ENCODE measurements at regions not wholly inside any gene's neighbourhood (a gene's known extent, or its start where the extent isn't known, plus 50 kb on each side); places are given as distances from the start of the nearest gene placed in this dataset.
A peak's percentile ranks its signal among the peaks of the same experiment; 100 is the strongest.

GRCh38 chr11:71115770-71116692 lies 136.3 kb downstream of the SHANK2 start:
- no peak overlapping the region for H3K4me3 ChIP-seq
- no peaks in the 10 kb centered on the region for H3K9me3 ChIP-seq (replicated peaks)
- no peak overlapping the region for H3K27ac ChIP-seq
- H3K4me1 ChIP-seq: peaks cover 16% of the 10 kb centered on the region
- no peaks in the 10 kb centered on the region for H3K36me3 ChIP-seq
- DNase-seq: peak; percentile 20 to 49
- peaks cover 5% of the 10 kb centered on the region; the same call in 1 of the 2 replicates for H3K27me3 ChIP-seq

GRCh38 chr11:71114124-71114851 lies 138.1 kb downstream of the SHANK2 start:
- Histone ChIP-seq H3K27ac (no peak overlapping the region), H3K36me3 (no peaks in the 10 kb centered on the region), H3K4me3 (no peak overlapping the region), H3K9me3 (replicated peaks) (no peaks in the 10 kb centered on the region), H3K27me3 (peaks cover 5% of the 10 kb centered on the region; the same call in 1 of the 2 replicates), H3K4me1 (peaks cover 11% of the 10 kb centered on the region)
- DNase-seq: peak; percentile 42 to 59

- Histone ChIP-seq H3K36me3 (no peaks in the 10 kb centered on the region), H3K27ac (no peak overlapping the region), H3K9me3 (replicated peaks) (no peaks in the 10 kb centered on the region), H3K27me3 (peaks cover 5% of the 10 kb centered on the region; the same call in 1 of the 2 replicates), H3K4me1 (peaks cover 11% of the 10 kb centered on the region), H3K4me3 (no peak overlapping the region)
- no peak for DNase-seq
These were observed 139.4 kb downstream of the SHANK2 start for GRCh38 chr11:71112990-71113389.

GRCh38 chr11:71112454-71112853 lies 139.9 kb downstream of the SHANK2 start:
- Histone ChIP-seq H3K36me3 (no peaks in the 10 kb centered on the region), H3K27me3 (peaks cover 5% of the 10 kb centered on the region; the same call in 1 of the 2 replicates), H3K4me3 (no peak overlapping the region), H3K9me3 (replicated peaks) (no peaks in the 10 kb centered on the region), H3K27ac (no peak overlapping the region), H3K4me1 (peaks cover 11% of the 10 kb centered on the region)
- no peak for DNase-seq

- H3K4me3 ChIP-seq: no peak overlapping the region
- H3K4me1 ChIP-seq: peaks cover 8% of the 10 kb centered on the region
- H3K9me3 ChIP-seq (replicated peaks): no peaks in the 10 kb centered on the region
- H3K27me3 ChIP-seq: peaks cover 5% of the 10 kb centered on the region; the same call in 1 of the 2 replicates
- H3K36me3 ChIP-seq: no peaks in the 10 kb centered on the region
- DNase-seq: no peak
- H3K27ac ChIP-seq: no peak overlapping the region
These were observed 142.8 kb downstream of the SHANK2 start for GRCh38 chr11:71109586-71109985.

GRCh38 chr11:71109186-71109585 lies 143.2 kb downstream of the SHANK2 start:
- Histone ChIP-seq H3K9me3 (replicated peaks) (no peaks in the 10 kb centered on the region), H3K36me3 (no peaks in the 10 kb centered on the region), H3K4me3 (no peak overlapping the region), H3K27ac (no peak overlapping the region), H3K4me1 (peaks cover 4% of the 10 kb centered on the region), H3K27me3 (peaks cover 5% of the 10 kb centered on the region; the same call in 1 of the 2 replicates)
- no peak for DNase-seq

- H3K36me3 ChIP-seq: no peaks in the 10 kb centered on the region
- no peak overlapping the region for H3K4me3 ChIP-seq
- H3K27me3 ChIP-seq: peaks cover 5% of the 10 kb centered on the region; the same call in 1 of the 2 replicates
- DNase-seq: no peak
- H3K9me3 ChIP-seq (replicated peaks): no peaks in the 10 kb centered on the region
- no peaks in the 10 kb centered on the region for H3K4me1 ChIP-seq
- no peak overlapping the region for H3K27ac ChIP-seq
These were observed 144.1 kb downstream of the SHANK2 start for GRCh38 chr11:71108013-71108865.

- Histone ChIP-seq H3K9me3 (replicated peaks) (no peaks in the 10 kb centered on the region), H3K27ac (no peak overlapping the region), H3K36me3 (no peaks in the 10 kb centered on the region), H3K4me3 (no peak overlapping the region), H3K4me1 (no peaks in the 10 kb centered on the region), H3K27me3 (no peaks in the 10 kb centered on the region)
- no peak for DNase-seq
These were observed 145.7 kb downstream of the SHANK2 start for GRCh38 chr11:71106671-71107070.

- Histone ChIP-seq H3K27me3 (no peaks in the 10 kb centered on the region), H3K9me3 (replicated peaks) (no peaks in the 10 kb centered on the region), H3K27ac (no peak overlapping the region), H3K4me1 (no peaks in the 10 kb centered on the region), H3K36me3 (no peaks in the 10 kb centered on the region), H3K4me3 (no peak overlapping the region)
- DNase-seq: no peak
These were observed 149.1 kb downstream of the SHANK2 start for GRCh38 chr11:71103266-71103665.

GRCh38 chr11:71102251-71102995 lies 150.0 kb downstream of the SHANK2 start:
- Histone ChIP-seq H3K4me1 (no peaks in the 10 kb centered on the region), H3K36me3 (no peaks in the 10 kb centered on the region), H3K27me3 (no peaks in the 10 kb centered on the region), H3K27ac (no peak overlapping the region), H3K9me3 (replicated peaks) (no peaks in the 10 kb centered on the region), H3K4me3 (no peak overlapping the region)
- DNase-seq: no peak

- Histone ChIP-seq H3K9me3 (replicated peaks) (no peaks in the 10 kb centered on the region), H3K27me3 (no peaks in the 10 kb centered on the region), H3K27ac (no peak overlapping the region), H3K4me1 (no peaks in the 10 kb centered on the region), H3K36me3 (no peaks in the 10 kb centered on the region), H3K4me3 (no peak overlapping the region)
- no peak for DNase-seq
These were observed 150.8 kb downstream of the SHANK2 start for GRCh38 chr11:71101606-71102005.

GRCh38 chr11:71101046-71101445 lies 151.3 kb downstream of the SHANK2 start:
- H3K9me3 ChIP-seq (replicated peaks): no peaks in the 10 kb centered on the region
- H3K4me1 ChIP-seq: no peaks in the 10 kb centered on the region
- H3K27me3 ChIP-seq: no peaks in the 10 kb centered on the region
- no peak overlapping the region for H3K27ac ChIP-seq
- no peak overlapping the region for H3K4me3 ChIP-seq
- no peaks in the 10 kb centered on the region for H3K36me3 ChIP-seq
- DNase-seq: no peak

GRCh38 chr11:71098776-71099175 lies 153.6 kb downstream of the SHANK2 start:
- Histone ChIP-seq H3K4me3 (no peak overlapping the region), H3K9me3 (replicated peaks) (no peaks in the 10 kb centered on the region), H3K27ac (no peak overlapping the region), H3K4me1 (no peaks in the 10 kb centered on the region), H3K36me3 (no peaks in the 10 kb centered on the region), H3K27me3 (no peaks in the 10 kb centered on the region)
- DNase-seq: no peak

Data from SJCRH30 (cell line).